ENCODE measurements at regions not wholly inside any gene's neighbourhood (a gene's known extent, or its start where the extent isn't known, plus 50 kb on each side); places are given as distances from the start of the nearest gene placed in this dataset.
"Not testable (repeated sequence)": the region's sequence is repeated elsewhere in the genome, so short reads cannot be mapped to it uniquely, and the experiment has no call there.

- DNase-seq, result no peak
These were observed 179.9 kb downstream of the NPHP4 start for GRCh38 chr1:5812295-5812694.

GRCh38 chr1:5811419-5811818 is 180.8 kb downstream of the NPHP4 start:
- DNase-seq, result no peak

DNA sequence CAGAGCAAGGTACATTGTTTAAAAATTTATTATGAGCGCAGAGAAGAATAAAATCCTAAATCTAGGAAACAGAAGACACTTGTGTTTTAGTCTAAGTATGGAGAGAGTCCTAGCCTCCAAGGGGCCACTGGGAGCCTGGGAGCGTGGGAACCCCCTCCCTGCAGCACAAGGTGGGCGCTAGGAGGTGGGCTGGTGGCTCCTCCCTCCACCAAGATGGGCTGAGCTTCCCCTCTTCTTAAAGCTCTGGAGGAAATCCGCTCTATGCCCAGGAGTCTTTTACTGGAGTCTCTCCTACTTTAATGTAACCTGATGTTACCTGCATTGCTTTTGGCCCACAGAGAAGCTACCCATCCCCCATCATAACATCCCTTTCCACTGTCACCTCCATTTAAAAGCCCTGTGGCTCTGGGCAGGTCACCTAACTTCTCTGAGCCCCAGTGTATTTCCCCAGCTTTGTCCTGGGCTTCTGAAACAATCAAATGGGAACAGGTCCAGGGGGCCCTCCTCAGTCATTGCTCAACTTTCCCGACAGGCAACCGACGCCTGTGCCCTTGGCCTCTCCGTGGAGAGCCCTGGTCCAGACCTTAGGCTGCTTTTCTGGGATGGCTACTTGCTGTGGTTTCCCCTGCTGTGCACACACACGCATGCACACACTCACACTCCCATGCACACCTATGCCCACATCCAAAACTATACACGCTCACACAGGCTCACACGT is 181.5 kb downstream of the NPHP4 start:
- no peak for DNase-seq

DNA sequence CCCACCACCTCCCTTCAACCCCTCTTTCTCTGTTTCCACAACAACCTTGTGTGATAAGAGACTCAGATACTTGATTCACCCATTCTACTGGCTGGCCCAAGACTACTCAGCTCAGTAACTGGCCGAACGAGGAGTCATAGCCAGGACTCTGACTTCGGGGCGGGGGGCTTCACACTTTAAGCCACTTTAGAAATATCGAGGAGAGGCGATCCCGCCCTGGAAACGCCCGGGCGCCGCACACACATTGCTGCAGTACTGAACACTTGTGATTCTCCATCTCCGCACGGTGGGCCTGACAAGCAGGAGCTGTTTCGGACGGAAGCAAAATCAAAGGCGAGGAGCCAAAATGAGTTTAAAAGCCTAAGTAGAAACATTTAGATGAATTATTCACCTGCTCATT is 182.1 kb downstream of the NPHP4 start:
- DNase-seq, result no peak

DNA sequence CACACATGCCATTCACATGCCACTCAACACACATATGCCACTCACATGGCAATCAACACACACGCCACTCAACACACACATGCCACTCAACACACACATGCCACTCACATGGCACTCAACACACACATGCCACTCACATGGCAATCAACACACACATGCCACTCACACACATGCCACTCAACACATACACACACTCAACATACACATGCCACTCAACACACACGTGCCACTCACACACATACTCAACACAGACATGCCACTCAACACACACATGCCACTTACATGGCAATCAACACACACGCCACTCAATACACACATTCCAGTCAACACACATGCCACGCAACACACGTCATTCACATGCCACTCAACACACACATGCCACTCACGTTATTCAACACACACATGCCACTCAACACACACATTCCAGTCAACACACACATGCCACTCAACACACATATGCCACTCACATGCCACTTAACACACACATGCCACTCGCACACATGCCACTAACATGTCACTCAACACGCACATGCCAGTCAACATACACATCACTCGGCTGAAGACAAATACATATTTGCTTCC is 182.9 kb downstream of the NPHP4 start:
- no peak for DNase-seq

GRCh38 chr1:5803851-5804250 is 188.4 kb downstream of the NPHP4 start:
- no peak for DNase-seq

DNA sequence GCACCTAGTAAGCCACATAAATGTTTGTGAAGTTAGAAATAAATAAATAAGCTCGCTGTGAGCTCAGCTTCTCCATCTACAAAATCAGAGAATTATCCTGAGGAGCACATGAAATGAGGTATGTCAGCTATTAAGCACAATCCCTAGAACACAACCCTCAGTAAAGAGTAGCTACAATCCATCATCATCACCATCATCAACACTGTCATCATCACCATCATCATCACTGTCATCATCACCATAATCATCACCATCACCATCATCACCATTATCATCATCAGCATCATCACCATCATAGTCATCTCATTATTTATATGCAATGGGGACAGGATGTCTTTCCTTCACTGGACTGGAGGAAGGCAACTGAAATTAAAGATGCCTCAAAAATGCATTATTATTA is 189.6 kb downstream of the NPHP4 start:
- no peak for DNase-seq

GRCh38 chr1:5798904-5799303 is 193.3 kb downstream of the NPHP4 start:
- DNase-seq, result no peak

DNA sequence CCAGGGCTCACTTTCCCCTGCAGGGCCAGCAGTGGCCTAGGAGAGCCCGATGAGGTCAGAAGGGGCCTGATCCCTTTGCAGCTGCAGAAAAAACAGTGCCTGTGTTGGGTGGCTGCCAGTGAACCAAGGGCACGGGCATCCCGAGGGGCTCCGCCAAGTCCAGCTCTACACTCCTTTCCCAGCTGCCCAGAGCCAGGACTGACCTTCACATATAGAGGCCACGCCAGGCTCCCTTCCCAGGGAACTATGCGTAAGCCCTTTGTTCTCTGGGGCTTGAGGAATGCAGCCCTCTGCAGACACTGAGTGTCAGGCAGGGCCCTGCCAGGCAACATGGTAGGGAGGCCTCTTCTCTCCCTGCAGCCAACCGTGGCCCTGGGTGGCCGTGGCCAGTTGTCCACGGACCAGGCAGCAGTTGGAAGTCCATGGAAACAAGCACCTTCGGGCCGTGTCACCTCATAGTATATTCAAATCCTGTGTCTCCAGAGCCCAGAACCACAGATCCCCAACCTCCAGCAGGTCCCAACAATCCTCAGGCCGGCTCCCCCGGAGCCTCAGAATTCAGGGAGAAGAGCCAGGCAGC is 194.0 kb downstream of the NPHP4 start:
- no peak for DNase-seq

DNA sequence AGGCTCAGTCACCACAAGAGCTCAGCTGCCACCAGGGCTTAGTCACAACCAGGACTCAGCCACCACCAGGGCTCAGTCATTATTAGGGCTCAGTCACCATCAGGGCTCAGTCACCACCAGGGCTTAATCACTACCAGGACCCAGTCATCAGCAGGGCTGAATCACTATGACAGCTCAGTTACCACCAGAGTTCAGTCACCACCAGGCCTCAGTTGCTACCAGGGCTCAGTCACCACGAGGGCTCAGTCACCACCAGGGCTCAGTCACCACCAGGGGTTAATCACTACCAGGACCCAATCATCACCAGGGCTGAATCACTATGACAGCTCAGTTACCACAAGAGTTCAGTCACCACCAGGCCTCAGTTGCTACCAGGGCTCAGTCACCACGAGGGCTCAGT is 196.2 kb downstream of the NPHP4 start:
- DNase-seq, result no peak

- no peak for DNase-seq
These were observed 197.9 kb downstream of the NPHP4 start for GRCh38 chr1:5794279-5794678.

DNA sequence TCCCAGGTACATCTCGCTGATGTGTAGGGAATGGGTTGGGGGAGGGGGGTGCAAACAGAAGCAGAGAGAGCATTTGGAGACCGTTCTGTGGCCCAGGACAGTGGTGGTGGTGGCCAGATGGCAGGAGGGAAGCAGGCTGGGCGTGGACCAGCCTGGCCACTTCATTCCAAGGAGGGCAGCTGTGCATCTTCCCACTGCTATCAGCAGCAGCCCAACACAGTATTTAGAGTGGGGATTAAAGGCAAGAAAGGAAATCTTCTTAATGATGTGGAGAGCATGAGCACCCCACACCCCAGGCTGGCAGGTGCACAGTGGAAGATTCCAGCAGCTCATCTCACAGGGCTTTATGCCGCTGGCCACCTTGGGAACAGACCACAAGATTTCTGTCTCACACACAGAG is 198.7 kb downstream of the NPHP4 start:
- no peak for DNase-seq

- no peak for DNase-seq
These were observed 211.1 kb downstream of the NPHP4 start for GRCh38 chr1:5781079-5781478.

DNA sequence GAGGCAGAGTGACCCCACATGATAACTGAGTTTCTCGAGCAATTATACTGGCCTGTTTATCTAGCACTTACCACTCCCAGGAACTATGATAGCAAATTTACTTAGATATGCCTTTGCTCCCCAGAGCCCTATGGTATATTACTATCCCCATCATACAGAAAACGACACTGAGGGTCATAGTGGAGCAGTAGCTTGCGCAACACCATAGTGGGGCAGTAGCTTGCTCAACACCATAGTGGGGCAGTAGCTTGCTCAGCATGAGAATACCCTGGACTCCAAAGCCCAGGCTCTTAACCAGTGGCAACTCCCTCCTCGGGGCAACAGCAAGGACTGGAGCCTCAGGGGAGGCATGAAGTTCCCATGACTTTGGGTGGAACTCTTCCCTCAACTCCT is 211.9 kb downstream of the NPHP4 start:
- DNase-seq, result no peak

DNA sequence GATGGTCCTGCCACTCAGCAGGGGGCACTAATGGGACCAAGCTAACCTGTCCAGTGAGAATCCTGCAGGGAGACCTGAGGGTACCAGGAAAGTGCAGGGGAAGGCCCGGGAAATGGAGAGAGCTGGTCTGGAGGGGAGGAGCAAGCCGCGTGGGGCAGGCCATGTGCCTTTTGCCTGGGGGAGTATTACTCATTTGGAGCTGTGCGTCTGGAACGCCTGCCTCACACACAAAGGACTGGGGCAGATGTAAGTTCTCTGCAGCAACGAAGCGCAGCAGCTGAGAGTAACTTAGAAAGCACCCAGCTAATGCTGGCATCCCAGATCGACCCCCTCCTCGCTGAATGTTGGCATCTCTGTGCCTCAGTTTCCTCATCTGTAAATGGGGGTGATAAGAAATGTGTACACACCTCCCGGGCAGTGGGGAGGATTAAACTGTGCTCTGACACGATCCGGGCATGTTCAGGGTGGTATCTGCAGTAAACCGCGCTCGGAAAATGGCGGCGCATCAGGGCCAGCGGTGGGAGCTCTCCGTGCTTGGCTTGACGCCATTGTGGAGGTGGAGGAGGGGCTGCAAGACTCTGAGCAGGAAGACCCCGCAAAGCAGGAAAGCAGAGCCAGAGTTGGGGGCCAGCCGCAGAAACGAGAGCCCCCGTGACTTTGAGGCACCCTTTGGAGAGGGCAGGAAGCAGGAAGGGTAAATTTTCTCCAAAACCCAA is 212.5 kb downstream of the NPHP4 start:
- DNase-seq, result no peak

DNA sequence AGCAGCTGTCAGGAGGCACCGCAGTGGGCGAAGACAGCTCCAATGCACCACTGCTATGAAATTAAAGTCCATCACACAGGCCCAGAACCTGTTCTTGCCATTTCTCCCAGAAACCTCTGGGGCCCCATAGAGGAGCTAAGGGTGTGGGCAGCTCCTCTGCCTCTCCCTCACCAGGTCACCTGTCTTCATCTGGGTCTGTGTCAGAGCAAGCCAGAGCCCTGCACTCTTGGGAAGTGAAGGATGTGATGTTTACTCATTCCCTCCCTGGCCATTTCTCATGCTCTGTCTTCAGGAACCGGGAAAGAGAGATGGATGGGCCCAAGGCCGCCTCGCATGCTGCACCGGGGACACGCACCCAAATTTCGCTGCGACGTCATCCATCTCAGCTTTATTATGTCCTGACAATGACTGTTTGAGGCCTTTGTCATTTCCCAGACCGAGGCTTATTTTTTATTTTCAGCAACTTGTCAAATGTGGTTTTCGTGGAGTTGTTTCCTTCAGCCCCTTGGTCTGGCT is 216.1 kb downstream of the NPHP4 start:
- no peak for DNase-seq

DNA sequence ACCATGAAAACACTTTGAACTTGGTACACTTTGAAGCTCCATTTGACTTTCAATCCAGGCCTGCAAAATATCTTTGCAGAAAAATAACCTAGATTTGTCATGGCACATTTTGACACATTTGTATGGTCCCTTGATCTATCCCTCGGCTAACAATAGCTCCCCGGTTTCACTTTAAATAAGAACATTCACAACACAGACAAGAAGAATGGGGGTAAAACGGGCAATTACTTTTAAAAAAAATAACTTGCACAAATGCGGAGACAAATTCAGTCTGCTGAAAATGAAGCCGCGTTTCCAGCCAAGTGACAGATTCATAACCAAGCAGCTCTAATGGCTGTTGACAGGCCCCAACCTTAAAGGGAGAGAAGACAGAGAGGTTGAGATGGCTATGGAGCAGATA is 218.2 kb downstream of the NPHP4 start:
- DNase-seq, result no peak

- no peak for DNase-seq
These were observed 220.4 kb downstream of the NPHP4 start for GRCh38 chr1:5771788-5772187.

- no peak for DNase-seq
These were observed 221.1 kb downstream of the NPHP4 start for GRCh38 chr1:5770981-5771765.

DNA sequence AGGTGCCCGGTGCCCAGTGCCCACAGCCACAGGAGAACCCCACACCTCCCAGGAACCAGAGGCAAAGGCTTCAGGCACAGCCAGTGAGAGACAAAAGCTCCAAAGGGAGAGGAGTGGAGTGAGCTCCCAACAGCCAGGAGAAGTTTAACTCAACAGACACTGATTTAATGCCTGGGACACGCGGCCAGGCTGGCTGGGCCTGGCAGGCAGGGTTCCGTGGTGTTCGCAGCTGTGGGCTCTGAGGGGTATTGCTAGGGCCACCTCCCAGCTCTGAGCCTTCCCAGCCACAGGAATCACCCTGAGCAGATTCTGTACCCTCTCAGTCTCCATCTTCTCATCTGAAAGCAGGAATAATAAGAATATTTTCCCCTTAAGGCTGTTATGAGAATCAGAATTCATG is 222.5 kb downstream of the NPHP4 start:
- DNase-seq, result no peak

GRCh38 chr1:5769146-5769545 is 223.1 kb downstream of the NPHP4 start:
- DNase-seq, result no peak

DNA sequence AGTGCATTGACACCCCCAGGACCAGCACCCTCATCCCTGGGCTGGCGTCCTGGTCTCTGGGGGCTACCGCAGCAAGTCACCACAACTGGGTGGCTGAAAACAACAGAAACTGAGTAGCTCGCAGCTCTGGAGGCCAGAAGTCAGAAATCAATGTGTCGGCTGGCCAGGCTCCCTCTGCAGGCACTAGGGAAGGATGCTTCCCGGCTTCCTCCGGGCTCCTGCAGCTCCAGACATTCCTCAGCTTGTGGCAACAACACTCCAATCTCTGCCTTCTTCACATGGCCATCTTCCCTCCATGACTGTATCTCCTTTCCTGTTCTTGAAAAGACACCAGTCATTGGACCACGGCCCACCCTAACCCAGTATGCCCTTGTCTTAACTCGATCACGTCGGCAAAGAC is 224.2 kb downstream of the NPHP4 start:
- DNase-seq, result no peak

DNA sequence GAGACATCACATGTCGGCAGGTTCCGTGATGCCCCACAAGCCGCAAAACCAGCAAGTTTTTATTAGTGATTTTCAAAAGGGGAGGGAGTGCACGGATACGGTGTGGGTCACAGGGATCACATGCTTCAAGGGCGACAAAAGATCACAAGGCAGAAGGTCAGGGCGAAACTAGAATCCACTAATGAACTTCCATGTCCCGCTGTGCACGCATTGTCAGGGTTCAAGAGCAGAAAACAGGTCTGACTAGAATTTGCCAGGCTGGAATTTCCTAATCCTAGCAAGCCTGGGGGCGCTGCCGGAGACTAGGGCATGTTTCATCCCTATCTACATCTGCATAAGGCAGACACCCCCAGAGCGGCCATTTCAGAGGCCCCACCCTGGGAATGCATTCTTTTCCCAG is 225.2 kb downstream of the NPHP4 start:
- DNase-seq, result not testable (repeated sequence)

All from stimulated activated CD8-positive, alpha-beta memory T cell treated with anti-CD3 and anti-CD28 coated beads, Interleukin-4, amount 100 ng/mL, for 48 hours (primary cell).